HepG2 (cell line): ENCODE measurements at regions not wholly inside any gene's neighbourhood (a gene's known extent, or its start where the extent isn't known, plus 50 kb on each side); places are given as distances from the start of the nearest gene placed in this dataset.

Experiments used
- AKNA ChIP-seq: sonication (generic); formaldehyde crosslinking; IDR thresholded peaks from 2 replicates; pipeline ENCODE4 v1.4.0; 2020; ENCODE audit warnings: missing genetic modification reagents, borderline replicate concordance
- FOXA3 ChIP-seq: IDR thresholded peaks from 2 replicates; pipeline ENCODE4 v1.6.1; 2016; ENCODE audit warnings: missing genetic modification reagents, missing compliant biosample characterization
- GABPA ChIP-seq, 2 experiments: IDR thresholded peaks; 2 replicates each; pipeline ENCODE4 v1.6.1; 2011 to 2016; ENCODE audit warnings: low read depth in 2 of 2, low read length in 1 of 2, missing biosample characterization in 1 of 2, missing genetic modification characterization in 1 of 2
- KAT8 ChIP-seq: IDR thresholded peaks from 2 replicates; pipeline ENCODE4 v1.6.1; 2016; ENCODE audit warnings: missing genetic modification reagents, missing compliant biosample characterization
- NR2F1 ChIP-seq, 2 experiments: fragments of 450-650 bp in 1 of 2; formaldehyde crosslinking in 1 of 2; IDR thresholded peaks; 2 replicates each; pipeline versions ENCODE4 v1.5.0 to v1.6.1; 2016 to 2020; ENCODE audit warnings: mild to moderate bottlenecking in 1 of 2, missing compliant biosample characterization in 1 of 2, missing genetic modification reagents in 1 of 2, moderate library complexity in 1 of 2
- PHF8 ChIP-seq: sonication (generic); formaldehyde crosslinking; IDR thresholded peaks from 2 replicates; pipeline ENCODE4 v1.5.0; 2020; ENCODE audit warnings: missing genetic modification reagents
- PRPF4 ChIP-seq: fragments of 200-400 bp; formaldehyde crosslinking; IDR thresholded peaks from 2 replicates; pipeline ENCODE4 v1.6.1; 2016; ENCODE audit warnings: low read length, low read depth; ENCODE audit not compliant: poor library complexity, severe bottlenecking
- RBAK ChIP-seq: sonication (generic); formaldehyde crosslinking; IDR thresholded peaks from 2 replicates; pipeline ENCODE4 v1.5.1; 2020; ENCODE audit warnings: mild to moderate bottlenecking, missing genetic modification reagents
- SAP130 ChIP-seq: IDR thresholded peaks from 2 replicates; pipeline ENCODE4 v1.6.1; 2016; ENCODE audit warnings: low read depth
- ZNF136 ChIP-seq: sonication (generic); formaldehyde crosslinking; IDR thresholded peaks from 2 replicates; pipeline ENCODE4 v1.8.1; 2022; ENCODE audit warnings: low read depth, mild to moderate bottlenecking, moderate library complexity, missing genetic modification reagents
- ZNF546 ChIP-seq: sonication (generic); formaldehyde crosslinking; conservative IDR thresholded peaks from 2 replicates; pipeline ENCODE4 v1.8.1; 2023; ENCODE audit warnings: mild to moderate bottlenecking, missing genetic modification reagents
- ZNF678 ChIP-seq: sonication (generic); formaldehyde crosslinking; IDR thresholded peaks from 2 replicates; pipeline ENCODE4 v1.4.0; 2020; ENCODE audit warnings: mild to moderate bottlenecking, missing genetic modification reagents
- TF ChIP-seq, protein P1 (sequence below): sonication (generic); formaldehyde crosslinking; IDR thresholded peaks from 2 replicates; pipeline ENCODE4 v1.4.0; 2020; ENCODE audit warnings: missing genetic modification reagents, borderline replicate concordance
- TF ChIP-seq, protein P2 (sequence below): sonication (generic); formaldehyde crosslinking; IDR thresholded peaks from 2 replicates; pipeline ENCODE4 v1.4.0; 2020; ENCODE audit warnings: missing genetic modification reagents
- TF ChIP-seq, protein P3 (sequence below): sonication (generic); formaldehyde crosslinking; IDR thresholded peaks from 2 replicates; pipeline ENCODE4 v1.4.0; 2020; ENCODE audit warnings: missing genetic modification reagents

GRCh38 chr11:10366568-10367331 is 61.9 kb downstream of the ADM start (continued):
- TF ChIP-seq, protein P1, sequence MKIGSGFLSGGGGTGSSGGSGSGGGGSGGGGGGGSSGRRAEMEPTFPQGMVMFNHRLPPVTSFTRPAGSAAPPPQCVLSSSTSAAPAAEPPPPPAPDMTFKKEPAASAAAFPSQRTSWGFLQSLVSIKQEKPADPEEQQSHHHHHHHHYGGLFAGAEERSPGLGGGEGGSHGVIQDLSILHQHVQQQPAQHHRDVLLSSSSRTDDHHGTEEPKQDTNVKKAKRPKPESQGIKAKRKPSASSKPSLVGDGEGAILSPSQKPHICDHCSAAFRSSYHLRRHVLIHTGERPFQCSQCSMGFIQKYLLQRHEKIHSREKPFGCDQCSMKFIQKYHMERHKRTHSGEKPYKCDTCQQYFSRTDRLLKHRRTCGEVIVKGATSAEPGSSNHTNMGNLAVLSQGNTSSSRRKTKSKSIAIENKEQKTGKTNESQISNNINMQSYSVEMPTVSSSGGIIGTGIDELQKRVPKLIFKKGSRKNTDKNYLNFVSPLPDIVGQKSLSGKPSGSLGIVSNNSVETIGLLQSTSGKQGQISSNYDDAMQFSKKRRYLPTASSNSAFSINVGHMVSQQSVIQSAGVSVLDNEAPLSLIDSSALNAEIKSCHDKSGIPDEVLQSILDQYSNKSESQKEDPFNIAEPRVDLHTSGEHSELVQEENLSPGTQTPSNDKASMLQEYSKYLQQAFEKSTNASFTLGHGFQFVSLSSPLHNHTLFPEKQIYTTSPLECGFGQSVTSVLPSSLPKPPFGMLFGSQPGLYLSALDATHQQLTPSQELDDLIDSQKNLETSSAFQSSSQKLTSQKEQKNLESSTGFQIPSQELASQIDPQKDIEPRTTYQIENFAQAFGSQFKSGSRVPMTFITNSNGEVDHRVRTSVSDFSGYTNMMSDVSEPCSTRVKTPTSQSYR (CRISPR knock-in tag), result peak; percentile 95
- TF ChIP-seq KAT8 (CRISPR knock-in tag) (peak; percentile 65; the same call in 1 of the 2 replicates), ZNF546 (CRISPR knock-in tag) (0 out of 2 replicates have a peak, but pooled peaks have one; percentile 52), SAP130 (CRISPR knock-in tag) (peak; percentile 76), AKNA (CRISPR knock-in tag) (no peak), PRPF4 (peak; percentile 47), ZNF136 (CRISPR knock-in tag) (no peak), FOXA3 (CRISPR knock-in tag) (peak; percentile 51; the same call in 1 of the 2 replicates), PHF8 (CRISPR knock-in tag) (peak; percentile 30; the same call in 1 of the 2 replicates), NR2F1 (CRISPR knock-in tag; IDR thresholded peaks at IDR 0.05) (peak; percentile 25 to 61; a peak in 3 of 4 replicates), ZNF678 (CRISPR knock-in tag) (no peak), RBAK (0 out of 2 replicates have a peak, but pooled peaks have one; percentile 61), GABPA (IDR thresholded peaks at IDR 0.05; ENCODE audit: low read depth, low read length) (no peak), GABPA (CRISPR knock-in tag; IDR thresholded peaks at IDR 0.05; ENCODE audit: low read depth) (0 out of 2 replicates have a peak, but pooled peaks have one; percentile 21)
- TF ChIP-seq, protein P2, sequence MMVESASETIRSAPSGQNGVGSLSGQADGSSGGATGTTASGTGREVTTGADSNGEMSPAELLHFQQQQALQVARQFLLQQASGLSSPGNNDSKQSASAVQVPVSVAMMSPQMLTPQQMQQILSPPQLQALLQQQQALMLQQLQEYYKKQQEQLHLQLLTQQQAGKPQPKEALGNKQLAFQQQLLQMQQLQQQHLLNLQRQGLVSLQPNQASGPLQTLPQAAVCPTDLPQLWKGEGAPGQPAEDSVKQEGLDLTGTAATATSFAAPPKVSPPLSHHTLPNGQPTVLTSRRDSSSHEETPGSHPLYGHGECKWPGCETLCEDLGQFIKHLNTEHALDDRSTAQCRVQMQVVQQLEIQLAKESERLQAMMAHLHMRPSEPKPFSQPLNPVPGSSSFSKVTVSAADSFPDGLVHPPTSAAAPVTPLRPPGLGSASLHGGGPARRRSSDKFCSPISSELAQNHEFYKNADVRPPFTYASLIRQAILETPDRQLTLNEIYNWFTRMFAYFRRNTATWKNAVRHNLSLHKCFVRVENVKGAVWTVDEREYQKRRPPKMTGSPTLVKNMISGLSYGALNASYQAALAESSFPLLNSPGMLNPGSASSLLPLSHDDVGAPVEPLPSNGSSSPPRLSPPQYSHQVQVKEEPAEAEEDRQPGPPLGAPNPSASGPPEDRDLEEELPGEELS (CRISPR knock-in tag), result peak; percentile 56
- TF ChIP-seq, protein P3, sequence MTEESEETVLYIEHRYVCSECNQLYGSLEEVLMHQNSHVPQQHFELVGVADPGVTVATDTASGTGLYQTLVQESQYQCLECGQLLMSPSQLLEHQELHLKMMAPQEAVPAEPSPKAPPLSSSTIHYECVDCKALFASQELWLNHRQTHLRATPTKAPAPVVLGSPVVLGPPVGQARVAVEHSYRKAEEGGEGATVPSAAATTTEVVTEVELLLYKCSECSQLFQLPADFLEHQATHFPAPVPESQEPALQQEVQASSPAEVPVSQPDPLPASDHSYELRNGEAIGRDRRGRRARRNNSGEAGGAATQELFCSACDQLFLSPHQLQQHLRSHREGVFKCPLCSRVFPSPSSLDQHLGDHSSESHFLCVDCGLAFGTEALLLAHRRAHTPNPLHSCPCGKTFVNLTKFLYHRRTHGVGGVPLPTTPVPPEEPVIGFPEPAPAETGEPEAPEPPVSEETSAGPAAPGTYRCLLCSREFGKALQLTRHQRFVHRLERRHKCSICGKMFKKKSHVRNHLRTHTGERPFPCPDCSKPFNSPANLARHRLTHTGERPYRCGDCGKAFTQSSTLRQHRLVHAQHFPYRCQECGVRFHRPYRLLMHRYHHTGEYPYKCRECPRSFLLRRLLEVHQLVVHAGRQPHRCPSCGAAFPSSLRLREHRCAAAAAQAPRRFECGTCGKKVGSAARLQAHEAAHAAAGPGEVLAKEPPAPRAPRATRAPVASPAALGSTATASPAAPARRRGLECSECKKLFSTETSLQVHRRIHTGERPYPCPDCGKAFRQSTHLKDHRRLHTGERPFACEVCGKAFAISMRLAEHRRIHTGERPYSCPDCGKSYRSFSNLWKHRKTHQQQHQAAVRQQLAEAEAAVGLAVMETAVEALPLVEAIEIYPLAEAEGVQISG, result peak; percentile 65
